Hepatocyte (in vitro differentiated cells): ENCODE measurements at regions not wholly inside any gene's neighbourhood (a gene's known extent, or its start where the extent isn't known, plus 50 kb on each side); places are given as distances from the start of the nearest gene placed in this dataset.
"Not testable (repeated sequence)": the region's sequence is repeated elsewhere in the genome, so short reads cannot be mapped to it uniquely, and the experiment has no call there.

Experiments
- DNase-seq: peaks from one replicate; pipeline ENCODE4 v3.0.0-alpha.2; 2016; ENCODE audit warnings: low spot score
- H2AFZ ChIP-seq: fragments of 200-600 bp; sonication (generic); 2 replicates; pipeline ENCODE4 v1.6.0; 2016; ENCODE audit warnings: antibody characterized with exemption, mild to moderate bottlenecking
- H3K27ac ChIP-seq: fragments of 200-600 bp; sonication (generic); 2 replicates; pipeline ENCODE4 v1.5.1; 2016; ENCODE audit warnings: mild to moderate bottlenecking
- H3K27me3 ChIP-seq: fragments of 200-600 bp; sonication (generic); 2 replicates; pipeline ENCODE4 v1.6.1; 2016
- H3K36me3 ChIP-seq: fragments of 200-600 bp; sonication (generic); replicated peaks from 2 replicates; pipeline ENCODE4 v1.5.1; 2016; ENCODE audit warnings: low read depth; ENCODE audit not compliant: insufficient read depth
- H3K4me1 ChIP-seq: fragments of 200-600 bp; sonication (generic); 2 replicates; pipeline ENCODE4 v1.5.1; 2016; ENCODE audit warnings: mild to moderate bottlenecking, moderate library complexity; ENCODE audit not compliant: insufficient read depth
- H3K4me2 ChIP-seq: fragments of 200-600 bp; sonication (generic); 2 replicates; pipeline ENCODE4 v1.6.0; 2016
- H3K4me3 ChIP-seq: fragments of 200-600 bp; sonication (generic); 2 replicates; pipeline ENCODE4 v1.5.1; 2016; ENCODE audit warnings: mild to moderate bottlenecking
- H3K79me2 ChIP-seq: fragments of 200-600 bp; sonication (generic); 2 replicates; pipeline ENCODE4 v1.6.0; 2017; ENCODE audit warnings: mild to moderate bottlenecking
- H3K9me2 ChIP-seq: fragments of 200-600 bp; sonication (generic); replicated peaks from 2 replicates; pipeline ENCODE4 v1.6.0; 2017; ENCODE audit warnings: mild to moderate bottlenecking; ENCODE audit not compliant: insufficient read depth
- H3K9me3 ChIP-seq: fragments of 200-600 bp; sonication (generic); 2 replicates; pipeline ENCODE4 v1.5.1; 2016; ENCODE audit warnings: low read depth, mild to moderate bottlenecking
- H4K20me1 ChIP-seq: fragments of 200-600 bp; sonication (generic); 2 replicates; pipeline ENCODE4 v1.6.0; 2016; ENCODE audit warnings: mild to moderate bottlenecking; ENCODE audit not compliant: insufficient read depth, poor library complexity, severe bottlenecking
- EZH2 ChIP-seq: fragments of 200-600 bp; sonication (generic); IDR thresholded peaks from 2 replicates; pipeline ENCODE4 v1.6.1; 2016; ENCODE audit warnings: antibody characterized with exemption, mild to moderate bottlenecking, borderline replicate concordance
- EZH2phosphoT487 ChIP-seq: fragments of 200-600 bp; sonication (generic); IDR thresholded peaks from one replicate; pipeline ENCODE4 v1.6.1; 2018; ENCODE audit warnings: antibody characterized with exemption, mild to moderate bottlenecking, low read depth, moderate library complexity; ENCODE audit not compliant: unreplicated experiment, severe bottlenecking
- WGBS: methylation state at CpG from one replicate; pipeline ENCODE4 v1.1.6; 2016; ENCODE audit warnings: low lambda C conversion rate; ENCODE audit errors: missing lambda C conversion rate; 5-methylcytosine and 5-hydroxymethylcytosine counted together
- TF ChIP-seq, protein P1 (sequence below): fragments of 200-600 bp; sonication (generic); IDR thresholded peaks from 2 replicates; pipeline ENCODE4 v1.5.1; 2016; ENCODE audit warnings: antibody characterized with exemption, mild to moderate bottlenecking; ENCODE audit not compliant: poor library complexity

- H2AFZ ChIP-seq = no peak overlapping the region
- H3K4me2 ChIP-seq = no peak overlapping the region
These were observed 65.9 kb upstream of the TNIK start for GRCh38 chr3:171526146-171526545.

GRCh38 chr3:171525437-171525836 is 65.2 kb upstream of the TNIK start:
- no peaks in the 10 kb centered on the region for H3K36me3 ChIP-seq
- H3K4me3 ChIP-seq = no peak overlapping the region
- peak overlapping the region; percentile 55 for H3K27ac ChIP-seq
- H3K4me1 ChIP-seq = peaks cover 4% of the 10 kb centered on the region
- no peak overlapping the region for H2AFZ ChIP-seq
- H3K9me3 ChIP-seq = no peaks in the 10 kb centered on the region
- WGBS = 95% methylated on average over 6 of the region's 6 CpGs
- no peaks in the 10 kb centered on the region for H3K9me2 ChIP-seq
- DNase-seq = no peak
- no peak for TF ChIP-seq EZH2phosphoT487
- TF ChIP-seq, protein P1, sequence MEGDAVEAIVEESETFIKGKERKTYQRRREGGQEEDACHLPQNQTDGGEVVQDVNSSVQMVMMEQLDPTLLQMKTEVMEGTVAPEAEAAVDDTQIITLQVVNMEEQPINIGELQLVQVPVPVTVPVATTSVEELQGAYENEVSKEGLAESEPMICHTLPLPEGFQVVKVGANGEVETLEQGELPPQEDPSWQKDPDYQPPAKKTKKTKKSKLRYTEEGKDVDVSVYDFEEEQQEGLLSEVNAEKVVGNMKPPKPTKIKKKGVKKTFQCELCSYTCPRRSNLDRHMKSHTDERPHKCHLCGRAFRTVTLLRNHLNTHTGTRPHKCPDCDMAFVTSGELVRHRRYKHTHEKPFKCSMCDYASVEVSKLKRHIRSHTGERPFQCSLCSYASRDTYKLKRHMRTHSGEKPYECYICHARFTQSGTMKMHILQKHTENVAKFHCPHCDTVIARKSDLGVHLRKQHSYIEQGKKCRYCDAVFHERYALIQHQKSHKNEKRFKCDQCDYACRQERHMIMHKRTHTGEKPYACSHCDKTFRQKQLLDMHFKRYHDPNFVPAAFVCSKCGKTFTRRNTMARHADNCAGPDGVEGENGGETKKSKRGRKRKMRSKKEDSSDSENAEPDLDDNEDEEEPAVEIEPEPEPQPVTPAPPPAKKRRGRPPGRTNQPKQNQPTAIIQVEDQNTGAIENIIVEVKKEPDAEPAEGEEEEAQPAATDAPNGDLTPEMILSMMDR = no peak
- no peak for TF ChIP-seq EZH2
- no peaks in the 10 kb centered on the region for H3K79me2 ChIP-seq
- no peaks in the 10 kb centered on the region for H3K27me3 ChIP-seq
- H3K4me2 ChIP-seq = no peak overlapping the region
- no peaks in the 10 kb centered on the region for H4K20me1 ChIP-seq

More at GRCh38 chr3:171526146-171526545, 65.9 kb upstream of the TNIK start:
- H3K4me1 ChIP-seq = peaks cover 4% of the 10 kb centered on the region
- no peak overlapping the region for H3K27ac ChIP-seq
- H3K27me3 ChIP-seq = no peaks in the 10 kb centered on the region
- no peak for DNase-seq
- no peaks in the 10 kb centered on the region for H3K79me2 ChIP-seq
- H4K20me1 ChIP-seq = no peaks in the 10 kb centered on the region
- no peak overlapping the region for H3K4me3 ChIP-seq
- WGBS = 90% methylated on average over 4 of the region's 4 CpGs
- H3K36me3 ChIP-seq = no peaks in the 10 kb centered on the region
- H3K9me2 ChIP-seq = no peaks in the 10 kb centered on the region
- H3K9me3 ChIP-seq = no peaks in the 10 kb centered on the region
- TF ChIP-seq, protein P1 = no peak
- TF ChIP-seq EZH2 (no peak), EZH2phosphoT487 (no peak)

DNA sequence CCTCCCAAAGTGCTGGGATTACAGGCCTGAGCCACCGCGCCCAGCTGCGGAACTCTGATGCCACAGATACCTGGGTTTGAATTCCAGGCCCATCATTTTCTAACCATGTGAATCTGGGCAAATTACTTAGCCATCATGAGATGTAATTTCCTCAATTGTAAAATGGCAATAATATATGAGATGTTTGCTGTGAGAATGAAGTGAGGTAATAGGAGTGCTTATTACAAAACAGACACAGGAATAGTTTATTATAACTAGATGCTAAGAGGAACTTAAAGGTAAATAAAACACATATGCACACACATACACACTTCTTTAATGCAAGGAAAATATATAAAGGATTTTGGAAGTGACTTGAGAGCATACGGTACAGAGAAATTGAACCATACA is 64.7 kb upstream of the TNIK start:
- H3K36me3 ChIP-seq = no peaks in the 10 kb centered on the region
- H3K27ac ChIP-seq = peak overlapping the region; percentile 55
- no peaks in the 10 kb centered on the region for H4K20me1 ChIP-seq
- H3K79me2 ChIP-seq = no peaks in the 10 kb centered on the region
- 97% methylated on average over 4 of the region's 4 CpGs for WGBS
- TF ChIP-seq, protein P1 = no peak
- no peaks in the 10 kb centered on the region for H3K9me3 ChIP-seq
- H3K27me3 ChIP-seq = no peaks in the 10 kb centered on the region
- no peak overlapping the region for H2AFZ ChIP-seq
- no peak for DNase-seq
- H3K4me3 ChIP-seq = no peak overlapping the region
- H3K4me2 ChIP-seq = no peak overlapping the region
- no peaks in the 10 kb centered on the region for H3K9me2 ChIP-seq
- H3K4me1 ChIP-seq = peaks cover 4% of the 10 kb centered on the region

- no peak overlapping the region for H2AFZ ChIP-seq
- TF ChIP-seq, protein P1 = no peak
- TF ChIP-seq EZH2 = no peak
- no peak for TF ChIP-seq EZH2phosphoT487
- H3K4me3 ChIP-seq = no peak overlapping the region
- DNase-seq = no peak
- H3K4me2 ChIP-seq = no peak overlapping the region
- peaks cover 4% of the 10 kb centered on the region for H3K4me1 ChIP-seq
- 86% methylated on average over 4 of the region's 4 CpGs for WGBS
- no peak overlapping the region for H3K27ac ChIP-seq
- H3K27me3 ChIP-seq = no peaks in the 10 kb centered on the region
- no peaks in the 10 kb centered on the region for H3K9me3 ChIP-seq
- no peaks in the 10 kb centered on the region for H3K9me2 ChIP-seq
- H3K79me2 ChIP-seq = no peaks in the 10 kb centered on the region
- H4K20me1 ChIP-seq = no peaks in the 10 kb centered on the region
- no peaks in the 10 kb centered on the region for H3K36me3 ChIP-seq
These were observed 62.4 kb upstream of the TNIK start for GRCh38 chr3:171522651-171523050.

DNA sequence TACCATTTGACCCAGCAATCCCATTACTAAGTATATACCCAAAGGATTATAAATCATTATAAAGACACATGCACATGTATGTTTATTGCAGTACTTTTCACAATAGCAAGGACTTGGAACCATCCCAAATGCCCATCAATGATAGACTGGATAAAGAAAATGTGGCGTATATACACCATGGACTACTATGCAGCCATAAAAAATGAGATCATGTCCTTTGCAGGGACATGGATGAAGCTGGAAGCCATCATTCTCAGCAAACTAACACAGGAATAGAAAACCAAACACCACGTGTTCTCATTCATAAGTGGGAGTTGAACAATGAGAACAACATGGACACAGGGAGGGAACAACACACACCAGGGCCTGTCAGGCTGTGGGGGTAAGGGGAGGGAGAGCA is 59.2 kb upstream of the TNIK start:
- H3K27ac ChIP-seq, H2AFZ ChIP-seq, H3K79me2 ChIP-seq, H3K27me3 ChIP-seq, H3K4me3 ChIP-seq, DNase-seq, H3K36me3 ChIP-seq, H3K9me2 ChIP-seq, H3K4me2 ChIP-seq, H3K4me1 ChIP-seq, H3K9me3 ChIP-seq, H4K20me1 ChIP-seq: not testable (repeated sequence)
- 88% methylated on average over 2 of the region's 2 CpGs for WGBS
